Activated CD4-positive, alpha-beta T cell treated with anti-CD3 and anti-CD28 coated beads, Interleukin-2, amount 50 U/mL, for 1 hour (primary cell): ENCODE measurements at regions not wholly inside any gene's neighbourhood (a gene's known extent, or its start where the extent isn't known, plus 50 kb on each side); places are given as distances from the start of the nearest gene placed in this dataset.

ENCODE experiments used
- DNase-seq: peaks from one replicate; pipeline ENCODE4 v3.0.0-alpha.2; 2020

GRCh38 chr14:54216827-54217226, 180.0 kb upstream of the CDKN3 start:
- DNase-seq: no peak

GRCh38 chr14:54219261-54220070, 177.3 kb upstream of the CDKN3 start:
- DNase-seq: no peak

- no peak for DNase-seq
Measured at GRCh38 chr14:54220071-54220703, 176.6 kb upstream of the CDKN3 start.

DNA sequence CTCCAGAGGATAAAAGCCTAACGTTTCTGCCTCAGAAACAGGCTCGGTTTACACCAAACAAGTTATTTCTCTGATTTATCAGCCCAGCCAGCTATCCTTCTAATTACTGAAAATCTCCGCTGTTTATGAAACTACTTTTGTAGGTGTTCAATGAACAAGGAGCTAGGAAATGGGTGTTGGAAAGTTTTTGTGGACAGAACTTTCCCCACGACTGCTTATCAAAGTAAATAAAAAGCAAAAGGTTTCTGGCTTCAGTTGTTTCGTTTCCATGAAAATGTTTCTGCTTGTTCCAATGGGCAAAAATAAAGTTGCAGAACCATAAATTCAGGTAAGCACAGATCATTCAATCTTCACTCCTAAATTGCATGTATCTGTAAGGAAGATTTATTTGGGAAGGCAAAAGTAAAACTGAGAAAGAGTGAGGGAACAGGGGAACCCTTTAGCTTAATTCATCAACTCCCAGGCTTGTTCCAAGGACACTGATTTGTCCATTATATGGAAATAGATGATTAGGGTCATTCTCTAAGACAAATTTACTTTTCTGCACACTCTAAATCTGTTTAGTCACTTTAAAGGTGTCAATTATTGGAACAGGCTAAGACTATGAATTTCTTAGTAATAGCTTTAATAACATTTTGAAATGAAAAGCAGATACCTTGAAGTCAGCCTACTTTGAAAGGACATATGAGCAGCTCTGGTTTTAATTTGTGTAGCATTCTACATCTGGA, 175.9 kb upstream of the CDKN3 start:
- DNase-seq: no peak

DNA sequence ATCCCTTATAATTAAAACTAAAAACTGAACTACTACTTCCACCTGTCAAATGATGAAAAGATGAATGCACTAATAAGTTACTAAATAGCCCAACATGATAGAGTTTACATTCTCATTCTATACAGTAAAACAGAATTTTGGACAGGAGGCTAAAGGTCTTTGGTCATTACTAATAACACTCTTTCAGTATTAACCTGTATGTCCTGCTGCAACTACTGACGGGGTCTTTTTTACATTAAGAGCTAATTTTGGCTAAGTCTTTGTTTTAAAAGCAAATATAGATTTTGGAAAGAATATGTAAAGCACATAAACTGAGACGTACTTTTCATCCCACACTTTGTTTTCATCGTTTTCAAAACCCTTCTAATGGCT, 175.4 kb upstream of the CDKN3 start:
- no peak for DNase-seq

GRCh38 chr14:54221971-54222370, 174.8 kb upstream of the CDKN3 start:
- DNase-seq: no peak

GRCh38 chr14:54223831-54224402, 172.9 kb upstream of the CDKN3 start:
- DNase-seq: no peak

DNA sequence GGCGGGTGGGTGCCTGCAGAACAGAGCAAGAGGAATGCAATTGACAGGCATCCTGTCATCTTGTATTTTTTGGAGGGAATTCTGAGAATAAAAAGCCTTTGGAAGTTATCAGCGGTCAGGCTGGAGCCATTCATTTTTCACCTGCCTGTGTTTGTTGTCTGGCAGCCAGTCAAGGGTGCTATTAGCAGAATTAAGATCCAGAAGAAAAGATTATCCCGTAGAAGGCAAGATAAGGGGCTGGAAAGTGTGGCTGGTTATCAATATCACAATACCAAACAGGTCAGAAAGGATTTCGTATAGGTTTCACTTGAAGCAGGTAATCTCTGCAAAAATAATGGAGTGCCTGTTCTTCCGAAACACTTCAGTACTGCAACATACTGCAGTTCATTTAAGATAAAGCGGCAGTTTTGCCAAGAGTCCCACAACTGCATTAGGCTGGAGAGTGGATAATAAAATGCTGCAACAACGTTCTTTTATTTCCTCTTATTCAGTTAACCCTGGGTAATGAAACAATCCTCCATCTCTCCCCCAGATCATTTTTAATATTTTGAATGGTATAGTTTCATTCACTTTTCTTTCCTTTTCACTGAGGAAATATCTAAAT, 171.2 kb upstream of the CDKN3 start:
- no peak for DNase-seq

GRCh38 chr14:54226103-54226502, 170.7 kb upstream of the CDKN3 start:
- DNase-seq: no peak

DNA sequence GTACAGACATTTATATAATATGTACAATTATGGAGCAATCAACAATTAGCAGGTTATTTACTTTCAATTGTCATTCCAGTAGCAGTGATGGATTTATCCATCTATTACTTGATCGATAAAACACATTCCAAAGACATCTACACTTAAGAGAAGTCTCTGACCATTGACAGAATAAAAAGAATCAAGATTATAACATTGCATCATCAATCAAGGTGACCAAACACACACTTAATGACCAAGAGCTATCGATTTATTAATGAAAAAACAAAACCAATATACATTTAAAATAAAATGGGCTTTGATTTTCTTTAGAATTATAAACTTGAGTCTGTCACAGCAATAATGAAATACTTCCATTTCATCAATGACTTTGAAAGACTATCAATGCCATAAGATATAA, 170.2 kb upstream of the CDKN3 start:
- no peak for DNase-seq

DNA sequence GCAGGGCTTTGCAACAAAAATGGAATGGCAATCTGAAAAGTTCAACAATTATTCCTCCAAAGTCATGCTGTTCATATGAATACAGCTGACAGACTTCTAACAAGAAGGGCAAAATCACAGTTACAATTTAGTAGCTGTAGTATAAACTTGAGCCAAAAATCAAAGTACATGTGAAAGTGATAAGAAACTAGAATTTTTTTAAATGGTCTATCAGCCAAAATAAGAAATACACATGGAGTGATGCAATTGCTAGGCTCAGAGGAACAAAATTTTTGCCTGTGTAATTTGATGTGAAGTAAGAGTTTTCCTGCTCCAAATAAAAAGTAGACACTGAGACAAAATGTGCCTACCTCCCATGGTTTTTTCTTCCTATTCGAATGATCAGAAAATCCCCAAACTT, 167.7 kb upstream of the CDKN3 start:
- DNase-seq: no peak

DNA sequence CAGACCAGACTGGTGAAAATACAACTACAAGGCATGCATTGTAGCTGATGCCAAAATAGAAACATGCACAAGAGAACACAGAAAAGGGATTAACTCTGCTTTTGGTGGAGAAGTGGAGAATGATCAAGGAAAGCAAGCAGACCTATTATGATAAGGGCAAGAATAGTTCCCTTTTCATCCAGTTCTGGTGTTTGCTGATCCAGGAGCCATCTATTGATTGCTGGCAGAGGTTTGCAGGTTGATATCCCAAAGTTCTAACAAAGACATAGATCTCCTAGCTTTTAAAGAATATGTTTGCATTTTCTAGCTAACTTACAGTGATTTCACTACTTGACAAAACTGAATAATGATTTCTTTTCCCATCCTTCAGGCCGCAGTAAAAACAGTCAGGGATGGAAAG, 166.2 kb upstream of the CDKN3 start:
- no peak for DNase-seq

DNA sequence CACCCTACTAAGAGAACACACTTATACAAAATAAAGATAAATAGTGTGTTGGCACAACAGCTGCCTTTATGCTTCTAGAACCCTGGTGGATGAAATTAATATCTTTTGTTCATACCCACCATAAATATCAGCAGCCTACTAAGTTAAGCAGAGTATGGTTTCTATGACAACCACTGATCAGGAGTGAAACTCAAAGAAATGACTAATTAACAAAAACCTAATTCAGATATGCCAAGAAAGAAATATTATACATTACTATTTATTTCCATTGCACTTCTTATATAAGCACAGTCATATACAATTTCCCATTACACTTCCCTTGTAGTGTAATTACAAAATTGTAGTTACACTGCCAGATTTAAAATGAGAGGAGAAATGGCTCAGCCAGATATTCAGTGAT, 164.1 kb upstream of the CDKN3 start:
- DNase-seq: no peak

DNA sequence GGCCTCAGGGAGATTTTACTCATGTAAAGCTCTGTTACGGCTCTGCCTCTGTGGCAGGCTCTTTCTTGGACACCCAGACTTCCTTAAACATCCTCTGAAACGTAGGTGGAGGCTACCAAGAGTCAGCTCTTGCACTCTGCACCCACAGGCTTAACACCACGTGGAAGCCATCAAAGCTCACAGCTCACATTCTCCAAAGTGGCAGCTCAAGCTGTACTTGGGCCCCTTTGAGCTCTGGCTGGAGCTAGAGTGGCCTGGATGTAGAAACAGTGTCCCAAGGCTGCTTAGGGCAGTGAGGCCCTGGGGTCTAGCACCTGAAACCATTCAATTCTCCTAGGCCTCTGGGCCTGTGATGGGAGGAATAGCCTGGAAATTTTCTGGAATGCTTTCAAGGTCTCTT, 155.3 kb upstream of the CDKN3 start:
- no peak for DNase-seq

- DNase-seq: no peak
Measured at GRCh38 chr14:54251356-54251755, 145.5 kb upstream of the CDKN3 start.

DNA sequence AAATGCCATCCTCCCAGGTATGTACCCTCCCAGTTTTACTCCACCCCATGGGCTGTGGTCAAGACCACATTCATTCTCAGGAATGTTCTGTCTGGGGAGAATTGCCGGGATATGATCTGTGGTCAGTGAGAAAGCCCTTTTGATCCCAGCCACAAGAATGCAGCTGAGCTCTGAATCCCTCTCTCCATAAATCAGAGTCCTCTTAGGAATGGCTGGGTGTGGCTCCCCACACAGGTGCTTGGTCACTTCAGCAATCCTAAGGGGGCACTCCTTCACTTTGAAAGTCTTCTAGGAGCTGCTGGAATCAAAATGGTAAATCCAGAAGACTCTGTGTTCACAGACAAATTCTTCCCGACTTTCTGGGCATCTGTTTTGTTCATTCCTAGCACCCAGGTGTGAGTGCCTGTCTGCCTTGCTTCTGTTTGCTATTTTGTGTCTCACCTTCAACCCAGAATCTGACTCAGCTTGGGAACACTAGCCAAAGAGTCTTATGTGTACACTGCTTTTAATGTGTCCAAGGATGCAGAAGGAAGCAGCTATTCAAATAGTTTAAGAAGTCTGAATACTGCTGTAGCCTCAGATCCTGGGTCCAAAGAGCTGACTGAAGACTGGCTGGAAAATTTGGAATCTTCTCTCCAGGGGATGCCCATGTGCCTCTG, 144.6 kb upstream of the CDKN3 start:
- DNase-seq: no peak

DNA sequence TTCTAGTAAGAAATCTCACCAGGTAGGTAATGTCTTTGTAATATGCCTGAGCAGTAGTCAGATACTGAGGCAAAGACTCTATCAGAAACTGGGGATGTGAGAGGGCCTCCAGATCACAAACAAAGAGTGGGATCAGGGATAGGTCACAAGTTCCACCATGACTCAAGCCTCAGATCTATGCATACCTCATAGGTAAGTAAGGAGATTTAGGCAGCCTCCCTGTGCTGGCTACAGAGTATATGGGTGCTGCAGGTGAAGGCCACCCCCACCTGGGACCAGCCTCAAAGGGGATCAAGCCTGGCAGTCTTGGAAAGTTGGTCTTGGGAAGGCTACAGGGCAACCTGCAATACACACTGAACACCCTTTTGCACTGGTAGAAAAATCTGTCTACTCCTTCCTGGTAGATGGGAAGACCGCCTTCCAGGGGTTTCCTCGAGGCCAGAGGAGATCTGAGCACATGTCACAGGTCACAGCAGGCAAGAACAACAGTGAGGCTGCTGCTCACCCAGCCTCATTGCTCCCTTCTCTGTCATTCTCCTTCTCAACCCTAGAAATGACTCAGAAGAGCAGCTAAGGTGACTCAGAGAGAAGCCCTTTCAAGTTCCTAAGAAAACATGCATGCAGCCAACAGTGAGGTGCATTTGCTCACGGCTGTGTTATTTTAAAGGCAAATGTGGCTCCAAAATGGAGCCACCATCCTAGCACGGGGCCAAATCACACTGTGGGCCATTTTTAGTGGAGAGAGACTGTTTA, 143.4 kb upstream of the CDKN3 start:
- no peak for DNase-seq

DNA sequence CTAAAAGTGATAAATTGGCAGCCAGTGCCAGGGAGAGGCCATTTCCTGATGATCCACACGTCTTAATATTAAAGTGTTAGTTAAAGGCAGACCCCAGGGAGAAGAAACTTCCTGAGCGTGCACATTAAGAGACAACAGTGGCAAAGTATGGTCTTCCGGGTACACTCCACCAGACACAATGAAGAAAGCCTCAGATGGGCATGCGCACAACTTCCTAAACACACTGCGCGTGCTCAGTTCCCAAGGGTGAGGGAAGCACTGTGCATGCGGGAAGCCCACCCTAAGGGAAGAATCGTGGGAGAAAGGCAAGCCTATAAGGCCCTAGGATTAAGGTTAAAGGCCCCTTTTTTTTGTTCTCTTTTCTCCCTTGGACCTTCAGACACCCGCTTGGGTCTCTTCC, 140.7 kb upstream of the CDKN3 start:
- DNase-seq: no peak

DNA sequence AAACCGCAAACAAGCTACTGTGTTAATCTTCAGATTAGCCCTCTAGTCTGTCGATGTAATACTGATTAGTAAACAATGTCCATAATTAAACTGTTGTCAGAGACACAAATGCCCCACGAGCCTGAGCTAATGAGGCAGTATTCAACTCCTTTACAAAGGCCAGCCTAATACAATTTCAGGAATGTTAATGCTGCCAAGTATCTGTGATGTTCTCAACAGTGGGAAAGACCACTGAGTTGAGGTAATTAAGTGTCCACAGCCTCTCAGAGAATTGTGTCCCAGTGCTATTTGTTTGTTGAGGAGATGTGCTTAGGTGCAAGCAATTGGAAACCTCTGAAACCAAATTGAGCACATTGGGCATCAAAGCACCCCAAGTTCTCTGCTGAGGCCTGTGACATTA, 139.4 kb upstream of the CDKN3 start:
- DNase-seq: no peak

DNA sequence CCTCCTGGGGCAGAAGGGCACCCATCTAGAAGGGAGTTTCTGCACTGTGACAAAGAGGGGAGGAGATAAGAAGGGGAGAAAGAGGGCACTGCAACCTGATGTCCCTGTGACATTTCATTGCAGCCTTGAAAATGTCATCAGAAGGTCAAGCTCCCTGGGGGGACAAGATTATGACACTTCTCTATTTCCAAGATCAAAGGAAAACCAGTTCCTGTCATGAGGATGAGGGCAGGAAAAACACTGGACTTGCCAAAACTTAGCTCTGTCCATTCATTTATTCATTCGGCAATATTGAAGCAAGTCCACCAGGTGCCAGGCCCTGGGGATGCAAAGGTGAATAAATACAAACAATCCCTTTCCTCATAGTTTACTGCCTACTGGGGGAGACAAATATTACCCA, 138.4 kb upstream of the CDKN3 start:
- no peak for DNase-seq

DNA sequence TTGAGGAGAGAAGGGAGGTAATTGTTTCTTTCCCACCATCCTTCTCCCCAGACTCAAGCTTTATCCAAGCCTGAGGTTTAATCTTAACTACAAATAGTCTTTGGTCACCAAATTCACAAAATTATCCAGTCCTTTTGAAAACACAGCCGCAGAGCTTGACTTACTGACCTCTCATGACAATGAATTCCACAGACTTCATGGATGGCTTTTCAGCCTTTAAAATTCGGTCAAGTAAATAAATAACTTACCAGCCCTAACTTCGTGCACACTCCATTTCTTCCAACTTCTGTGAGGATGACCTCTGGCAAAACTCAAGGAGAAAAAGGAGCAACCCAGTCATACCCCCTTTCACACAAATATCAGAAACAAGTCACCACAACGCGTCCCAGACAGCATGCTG, 137.0 kb upstream of the CDKN3 start:
- no peak for DNase-seq

GRCh38 chr14:54261283-54261682, 135.5 kb upstream of the CDKN3 start:
- no peak for DNase-seq
